ENCODE measurements at regions not wholly inside any gene's neighbourhood (a gene's known extent, or its start where the extent isn't known, plus 50 kb on each side); places are given as distances from the start of the nearest gene placed in this dataset.

GRCh38 chr7:121666306-121666705 lies 206.7 kb upstream of the PTPRZ1 start:
- H3K9me3 ChIP-seq (ENCODE audit: control extremely low read depth in 1 of 5, control insufficient read depth in 4 of 5, insufficient read depth in 2 of 5, low read depth in 1 of 5, low read length in 4 of 5) = no peaks in the 10 kb centered on the region
- WGBS (ENCODE audit: insufficient coverage) = no CpG with 5 or more reads among the region's 1 CpG
- DNase-seq = no peak
- H3K4me1 ChIP-seq (ENCODE audit: control extremely low read depth in 1 of 4, control insufficient read depth in 4 of 4, insufficient read depth in 4 of 4, low read length in 3 of 4) = no peaks in the 10 kb centered on the region
- no peaks in the 10 kb centered on the region for H3K27me3 ChIP-seq (replicated peaks in 2 of 5; ENCODE audit: control insufficient read depth in 4 of 5, insufficient read depth in 5 of 5, low read length in 4 of 5)
- CTCF ChIA-PET = no interaction called here
- no peaks in the 10 kb centered on the region for H3K36me3 ChIP-seq (ENCODE audit: control insufficient read depth in 4 of 4, insufficient read depth in 4 of 4, low read length in 3 of 4)
- no peak overlapping the region for H3K4me3 ChIP-seq (ENCODE audit: control insufficient read depth in 1 of 7, extremely low read depth in 1 of 7, insufficient read depth in 4 of 7, low read depth in 2 of 7, low read length in 6 of 7)
- H3K27ac ChIP-seq (ENCODE audit: insufficient read depth in 1 of 2, low read depth in 1 of 2, low read length in 2 of 2, poor library complexity in 1 of 2, severe bottlenecking in 2 of 2) = no peak overlapping the region
- POLR2A ChIA-PET = no interaction called here

- Histone ChIP-seq H3K27me3 (replicated peaks in 2 of 5; ENCODE audit: control insufficient read depth in 4 of 5, insufficient read depth in 5 of 5, low read length in 4 of 5) (no peaks in the 10 kb centered on the region), H3K36me3 (ENCODE audit: control insufficient read depth in 4 of 4, insufficient read depth in 4 of 4, low read length in 3 of 4) (no peaks in the 10 kb centered on the region), H3K4me3 (ENCODE audit: control insufficient read depth in 1 of 7, extremely low read depth in 1 of 7, insufficient read depth in 4 of 7, low read depth in 2 of 7, low read length in 6 of 7) (no peak overlapping the region), H3K27ac (ENCODE audit: insufficient read depth in 1 of 2, low read depth in 1 of 2, low read length in 2 of 2, poor library complexity in 1 of 2, severe bottlenecking in 2 of 2) (no peak overlapping the region), H3K9me3 (ENCODE audit: control extremely low read depth in 1 of 5, control insufficient read depth in 4 of 5, insufficient read depth in 2 of 5, low read depth in 1 of 5, low read length in 4 of 5) (no peaks in the 10 kb centered on the region), H3K4me1 (ENCODE audit: control extremely low read depth in 1 of 4, control insufficient read depth in 4 of 4, insufficient read depth in 4 of 4, low read length in 3 of 4) (no peaks in the 10 kb centered on the region)
- 100% methylated on average over 1 of the region's 1 CpG for WGBS (ENCODE audit: insufficient coverage)
- POLR2A ChIA-PET = no interaction called here
- CTCF ChIA-PET = no interaction called here
- no peak for DNase-seq
Measured at GRCh38 chr7:121643320-121643719, 229.6 kb upstream of the PTPRZ1 start.

GRCh38 chr7:121639705-121640104 lies 233.3 kb upstream of the PTPRZ1 start:
- WGBS (ENCODE audit: insufficient coverage) = 100% methylated on average over 2 of the region's 5 CpGs
- no peak overlapping the region for H3K4me3 ChIP-seq (ENCODE audit: control insufficient read depth in 1 of 7, extremely low read depth in 1 of 7, insufficient read depth in 4 of 7, low read depth in 2 of 7, low read length in 6 of 7)
- no peaks in the 10 kb centered on the region for H3K4me1 ChIP-seq (ENCODE audit: control extremely low read depth in 1 of 4, control insufficient read depth in 4 of 4, insufficient read depth in 4 of 4, low read length in 3 of 4)
- H3K27ac ChIP-seq (ENCODE audit: insufficient read depth in 1 of 2, low read depth in 1 of 2, low read length in 2 of 2, poor library complexity in 1 of 2, severe bottlenecking in 2 of 2) = no peak overlapping the region
- no peaks in the 10 kb centered on the region for H3K27me3 ChIP-seq (replicated peaks in 2 of 5; ENCODE audit: control insufficient read depth in 4 of 5, insufficient read depth in 5 of 5, low read length in 4 of 5)
- ChIA-PET POLR2A (no interaction called here), CTCF (interaction anchor here (1.0 kb wide), 1 partner anchor 10 kb away, joined by 3 read pairs; no protein-coding TSS in a partner anchor)
- no peaks in the 10 kb centered on the region for H3K36me3 ChIP-seq (ENCODE audit: control insufficient read depth in 4 of 4, insufficient read depth in 4 of 4, low read length in 3 of 4)
- H3K9me3 ChIP-seq (ENCODE audit: control extremely low read depth in 1 of 5, control insufficient read depth in 4 of 5, insufficient read depth in 2 of 5, low read depth in 1 of 5, low read length in 4 of 5) = no peaks in the 10 kb centered on the region
- DNase-seq = no peak

GRCh38 chr7:121638286-121638685 lies 234.7 kb upstream of the PTPRZ1 start:
- DNase-seq = no peak
- Histone ChIP-seq H3K27me3 (replicated peaks in 2 of 5; ENCODE audit: control insufficient read depth in 4 of 5, insufficient read depth in 5 of 5, low read length in 4 of 5) (no peaks in the 10 kb centered on the region), H3K27ac (ENCODE audit: insufficient read depth in 1 of 2, low read depth in 1 of 2, low read length in 2 of 2, poor library complexity in 1 of 2, severe bottlenecking in 2 of 2) (no peak overlapping the region), H3K9me3 (ENCODE audit: control extremely low read depth in 1 of 5, control insufficient read depth in 4 of 5, insufficient read depth in 2 of 5, low read depth in 1 of 5, low read length in 4 of 5) (no peaks in the 10 kb centered on the region), H3K36me3 (ENCODE audit: control insufficient read depth in 4 of 4, insufficient read depth in 4 of 4, low read length in 3 of 4) (no peaks in the 10 kb centered on the region), H3K4me1 (ENCODE audit: control extremely low read depth in 1 of 4, control insufficient read depth in 4 of 4, insufficient read depth in 4 of 4, low read length in 3 of 4) (no peaks in the 10 kb centered on the region), H3K4me3 (ENCODE audit: control insufficient read depth in 1 of 7, extremely low read depth in 1 of 7, insufficient read depth in 4 of 7, low read depth in 2 of 7, low read length in 6 of 7) (no peak overlapping the region)
- POLR2A ChIA-PET = no interaction called here
- CTCF ChIA-PET = no interaction called here
- 100% methylated on average over 2 of the region's 3 CpGs for WGBS (ENCODE audit: insufficient coverage)

- 100% methylated on average over 1 of the region's 1 CpG for WGBS (ENCODE audit: insufficient coverage)
- H3K27me3 ChIP-seq (replicated peaks in 2 of 5; ENCODE audit: control insufficient read depth in 4 of 5, insufficient read depth in 5 of 5, low read length in 4 of 5) = no peaks in the 10 kb centered on the region
- no peak for DNase-seq
- ChIA-PET POLR2A (no interaction called here), CTCF (no interaction called here)
- no peak overlapping the region for H3K4me3 ChIP-seq (ENCODE audit: control insufficient read depth in 1 of 7, extremely low read depth in 1 of 7, insufficient read depth in 4 of 7, low read depth in 2 of 7, low read length in 6 of 7)
- H3K4me1 ChIP-seq (ENCODE audit: control extremely low read depth in 1 of 4, control insufficient read depth in 4 of 4, insufficient read depth in 4 of 4, low read length in 3 of 4) = no peaks in the 10 kb centered on the region
- H3K9me3 ChIP-seq (ENCODE audit: control extremely low read depth in 1 of 5, control insufficient read depth in 4 of 5, insufficient read depth in 2 of 5, low read depth in 1 of 5, low read length in 4 of 5) = no peaks in the 10 kb centered on the region
- H3K36me3 ChIP-seq (ENCODE audit: control insufficient read depth in 4 of 4, insufficient read depth in 4 of 4, low read length in 3 of 4) = no peaks in the 10 kb centered on the region
- no peak overlapping the region for H3K27ac ChIP-seq (ENCODE audit: insufficient read depth in 1 of 2, low read depth in 1 of 2, low read length in 2 of 2, poor library complexity in 1 of 2, severe bottlenecking in 2 of 2)
Measured at GRCh38 chr7:121634356-121634755, 238.2 kb upstream of the FAM3C start.

- Histone ChIP-seq H3K27me3 (replicated peaks in 2 of 5; ENCODE audit: control insufficient read depth in 4 of 5, insufficient read depth in 5 of 5, low read length in 4 of 5) (no peaks in the 10 kb centered on the region), H3K9me3 (ENCODE audit: control extremely low read depth in 1 of 5, control insufficient read depth in 4 of 5, insufficient read depth in 2 of 5, low read depth in 1 of 5, low read length in 4 of 5) (no peaks in the 10 kb centered on the region), H3K4me1 (ENCODE audit: control extremely low read depth in 1 of 4, control insufficient read depth in 4 of 4, insufficient read depth in 4 of 4, low read length in 3 of 4) (no peaks in the 10 kb centered on the region), H3K27ac (ENCODE audit: insufficient read depth in 1 of 2, low read depth in 1 of 2, low read length in 2 of 2, poor library complexity in 1 of 2, severe bottlenecking in 2 of 2) (no peak overlapping the region), H3K4me3 (ENCODE audit: control insufficient read depth in 1 of 7, extremely low read depth in 1 of 7, insufficient read depth in 4 of 7, low read depth in 2 of 7, low read length in 6 of 7) (no peak overlapping the region), H3K36me3 (ENCODE audit: control insufficient read depth in 4 of 4, insufficient read depth in 4 of 4, low read length in 3 of 4) (no peaks in the 10 kb centered on the region)
- DNase-seq = no peak
- 88% methylated on average over 1 of the region's 3 CpGs for WGBS (ENCODE audit: insufficient coverage)
- CTCF ChIA-PET = no interaction called here
- POLR2A ChIA-PET = no interaction called here
Measured at GRCh38 chr7:121633186-121633585, 237.1 kb upstream of the FAM3C start.

- CTCF ChIA-PET = no interaction called here
- WGBS (ENCODE audit: insufficient coverage) = 89% methylated on average over 3 of the region's 3 CpGs
- POLR2A ChIA-PET = no interaction called here
Measured at GRCh38 chr7:121624958-121625357, 228.8 kb upstream of the FAM3C start.

More at GRCh38 chr7:121624958-121625357, 228.8 kb upstream of the FAM3C start:
- no peaks in the 10 kb centered on the region for H3K4me1 ChIP-seq (ENCODE audit: control extremely low read depth in 1 of 4, control insufficient read depth in 4 of 4, insufficient read depth in 4 of 4, low read length in 3 of 4)
- H3K27ac ChIP-seq (ENCODE audit: insufficient read depth in 1 of 2, low read depth in 1 of 2, low read length in 2 of 2, poor library complexity in 1 of 2, severe bottlenecking in 2 of 2) = no peak overlapping the region
- no peaks in the 10 kb centered on the region for H3K27me3 ChIP-seq (replicated peaks in 2 of 5; ENCODE audit: control insufficient read depth in 4 of 5, insufficient read depth in 5 of 5, low read length in 4 of 5)
- DNase-seq = no peak
- H3K9me3 ChIP-seq (ENCODE audit: control extremely low read depth in 1 of 5, control insufficient read depth in 4 of 5, insufficient read depth in 2 of 5, low read depth in 1 of 5, low read length in 4 of 5) = no peaks in the 10 kb centered on the region
- H3K36me3 ChIP-seq (ENCODE audit: control insufficient read depth in 4 of 4, insufficient read depth in 4 of 4, low read length in 3 of 4) = no peaks in the 10 kb centered on the region
- H3K4me3 ChIP-seq (ENCODE audit: control insufficient read depth in 1 of 7, extremely low read depth in 1 of 7, insufficient read depth in 4 of 7, low read depth in 2 of 7, low read length in 6 of 7) = no peak overlapping the region

Data from common myeloid progenitor, CD34-positive (primary cell).